ENCODE measurements at regions not wholly inside any gene's neighbourhood (a gene's known extent, or its start where the extent isn't known, plus 50 kb on each side); places are given as distances from the start of the nearest gene placed in this dataset.

DNA sequence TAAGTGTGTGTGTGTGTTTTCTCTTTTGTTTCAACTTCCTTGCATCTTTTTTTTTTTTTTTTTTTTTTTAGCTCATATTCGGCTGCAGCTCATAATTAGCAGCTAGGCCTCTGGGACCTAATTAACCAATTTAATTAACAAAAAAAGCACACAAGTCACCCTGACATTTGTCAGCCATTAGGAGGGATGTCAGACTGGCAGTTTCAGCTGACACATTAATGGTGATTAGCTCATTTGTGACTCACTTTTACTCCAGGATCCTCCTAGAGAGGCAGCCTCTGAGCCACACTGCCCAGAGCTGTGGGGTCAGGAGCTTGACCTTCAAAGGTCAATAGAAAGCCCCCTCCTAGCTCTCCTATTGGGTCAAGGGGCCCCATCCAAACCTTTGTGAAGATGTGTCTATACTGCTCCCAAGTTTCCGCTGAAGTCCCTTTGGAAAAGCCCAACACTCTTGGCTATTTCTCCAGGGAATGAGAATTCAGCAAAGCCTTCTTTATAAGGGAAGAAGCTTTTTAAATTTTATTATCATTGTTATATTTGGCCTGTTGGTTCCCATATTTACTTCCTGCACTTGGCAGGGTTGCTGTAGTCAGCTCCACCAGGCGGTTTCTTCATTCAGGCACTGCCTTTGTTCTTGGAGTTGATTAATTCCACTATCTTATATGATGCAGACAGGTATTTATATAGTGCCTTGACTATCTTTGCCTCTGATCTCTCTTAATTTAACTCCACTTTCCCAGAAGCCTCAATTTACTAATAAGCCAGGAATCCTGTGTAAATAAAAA is 109.5 kb upstream of the HABP2 start:
- no peak overlapping the region for H3K4me3 Mint-ChIP-seq (ENCODE audit: unreplicated experiment)
- H3K27me3 Mint-ChIP-seq (ENCODE audit: low read depth), result peaks cover 14% of the 10 kb centered on the region
- no peak for TF ChIP-seq CTCF (IDR thresholded peaks at IDR 0.05)
- DNase-seq (ENCODE audit: low spot score), result no peak
- no peaks in the 10 kb centered on the region for H3K4me1 Mint-ChIP-seq (ENCODE audit: low read depth)
- no peaks in the 10 kb centered on the region for H3K36me3 Mint-ChIP-seq (ENCODE audit: low read depth)
- no peaks in the 10 kb centered on the region for H3K9me3 Mint-ChIP-seq (ENCODE audit: low read depth)
- H3K27ac Mint-ChIP-seq (ENCODE audit: unreplicated experiment), result no peak overlapping the region

DNA sequence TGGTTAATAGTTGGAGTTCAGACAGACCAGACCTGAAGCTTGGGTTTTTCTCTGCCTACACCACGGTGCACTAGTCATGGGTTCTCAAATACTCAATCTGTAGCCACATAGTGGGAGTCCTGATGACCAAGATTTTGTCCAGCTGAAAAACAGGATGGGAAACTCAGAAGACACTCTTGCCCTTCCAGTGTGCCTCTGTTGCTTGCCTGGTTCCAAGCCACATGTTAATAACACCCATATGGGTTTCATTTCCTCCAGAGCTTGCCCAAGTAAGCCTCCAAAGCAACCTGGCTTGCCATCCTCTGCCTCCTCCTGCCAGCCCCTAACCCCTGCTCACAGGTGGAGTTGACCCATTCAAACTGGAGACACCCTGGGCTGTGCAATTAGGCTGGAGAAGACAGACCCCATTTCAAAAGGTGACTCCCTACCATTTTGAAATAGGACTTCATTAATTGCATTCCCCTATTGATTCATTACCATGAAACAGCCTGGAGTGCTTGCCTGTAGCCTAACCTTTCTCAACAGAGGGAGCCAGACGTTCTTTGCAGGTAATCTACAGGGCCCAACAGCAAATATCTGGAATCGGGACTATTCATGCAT is 108.0 kb upstream of the HABP2 start:
- no peaks in the 10 kb centered on the region for H3K4me1 Mint-ChIP-seq (ENCODE audit: low read depth)
- no peak overlapping the region for H3K4me3 Mint-ChIP-seq (ENCODE audit: unreplicated experiment)
- H3K36me3 Mint-ChIP-seq (ENCODE audit: low read depth), result no peaks in the 10 kb centered on the region
- no peak for TF ChIP-seq CTCF (IDR thresholded peaks at IDR 0.05)
- no peak overlapping the region for H3K27ac Mint-ChIP-seq (ENCODE audit: unreplicated experiment)
- H3K9me3 Mint-ChIP-seq (ENCODE audit: low read depth), result no peaks in the 10 kb centered on the region
- no peak for DNase-seq (ENCODE audit: low spot score)
- H3K27me3 Mint-ChIP-seq (ENCODE audit: low read depth), result peaks cover 25% of the 10 kb centered on the region

DNA sequence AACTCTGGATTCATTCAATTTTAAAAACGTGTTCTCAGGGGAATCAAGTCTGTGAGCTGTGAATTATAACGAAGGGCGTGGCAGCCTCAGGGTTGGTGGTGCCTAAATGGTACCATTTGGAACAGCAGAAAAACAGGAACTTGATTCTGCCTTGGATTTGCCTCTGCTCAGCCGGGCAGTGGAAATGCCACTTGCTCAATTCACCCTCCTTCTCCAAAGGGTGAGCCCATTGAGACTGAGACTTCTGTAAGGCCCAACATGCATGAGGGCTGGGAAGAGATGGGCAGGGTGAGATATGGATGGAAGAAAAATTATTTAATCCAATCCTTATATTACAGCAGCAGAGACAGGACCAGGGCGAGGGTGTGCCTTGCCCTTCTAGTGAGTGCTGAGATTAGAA is 107.1 kb upstream of the HABP2 start:
- Mint-ChIP-seq H3K9me3 (ENCODE audit: low read depth) (no peaks in the 10 kb centered on the region), H3K4me3 (ENCODE audit: unreplicated experiment) (no peak overlapping the region), H3K4me1 (ENCODE audit: low read depth) (no peaks in the 10 kb centered on the region), H3K27ac (ENCODE audit: unreplicated experiment) (no peak overlapping the region), H3K27me3 (ENCODE audit: low read depth) (peaks cover 30% of the 10 kb centered on the region), H3K36me3 (ENCODE audit: low read depth) (no peaks in the 10 kb centered on the region)
- no peak for TF ChIP-seq CTCF (IDR thresholded peaks at IDR 0.05)
- DNase-seq (ENCODE audit: low spot score), result no peak

GRCh38 chr10:113446739-113447138 is 106.1 kb upstream of the HABP2 start:
- no peaks in the 10 kb centered on the region for H3K9me3 Mint-ChIP-seq (ENCODE audit: low read depth)
- H3K4me1 Mint-ChIP-seq (ENCODE audit: low read depth), result no peaks in the 10 kb centered on the region
- TF ChIP-seq CTCF (IDR thresholded peaks at IDR 0.05), result no peak
- H3K4me3 Mint-ChIP-seq (ENCODE audit: unreplicated experiment), result no peak overlapping the region
- DNase-seq (ENCODE audit: low spot score), result no peak
- H3K36me3 Mint-ChIP-seq (ENCODE audit: low read depth), result no peaks in the 10 kb centered on the region
- H3K27ac Mint-ChIP-seq (ENCODE audit: unreplicated experiment), result no peak overlapping the region
- H3K27me3 Mint-ChIP-seq (ENCODE audit: low read depth), result peaks cover 39% of the 10 kb centered on the region

GRCh38 chr10:113447278-113447677 is 105.6 kb upstream of the HABP2 start:
- no peak for DNase-seq (ENCODE audit: low spot score)
- H3K36me3 Mint-ChIP-seq (ENCODE audit: low read depth), result no peaks in the 10 kb centered on the region
- no peaks in the 10 kb centered on the region for H3K4me1 Mint-ChIP-seq (ENCODE audit: low read depth)
- no peak overlapping the region for H3K27ac Mint-ChIP-seq (ENCODE audit: unreplicated experiment)
- H3K9me3 Mint-ChIP-seq (ENCODE audit: low read depth), result no peaks in the 10 kb centered on the region
- H3K4me3 Mint-ChIP-seq (ENCODE audit: unreplicated experiment), result no peak overlapping the region
- no peak for TF ChIP-seq CTCF (IDR thresholded peaks at IDR 0.05)
- peaks cover 40% of the 10 kb centered on the region for H3K27me3 Mint-ChIP-seq (ENCODE audit: low read depth)
